ENCODE measurements at regions not wholly inside any gene's neighbourhood (a gene's known extent, or its start where the extent isn't known, plus 50 kb on each side); places are given as distances from the start of the nearest gene placed in this dataset.

DNA sequence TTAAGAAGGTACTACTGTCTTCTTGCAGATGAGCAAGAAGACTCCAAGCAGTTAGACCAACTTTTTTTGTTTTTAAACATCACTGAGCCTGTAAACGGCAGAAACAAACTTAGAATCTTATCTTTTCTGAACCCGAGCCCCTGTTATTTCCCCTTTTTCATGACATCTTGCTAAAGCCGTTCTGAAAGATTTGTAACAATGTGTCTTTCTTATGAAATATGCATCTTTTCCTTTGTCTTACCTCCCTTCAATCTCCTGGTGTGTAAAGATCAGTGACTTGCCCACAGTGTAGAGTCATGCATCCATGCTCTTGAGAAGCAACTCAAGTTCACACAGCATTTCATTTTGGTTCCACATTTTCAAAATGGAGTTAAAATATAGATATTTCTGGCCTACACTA, 288.8 kb upstream of the CELF4 start:
- TF ChIP-seq SIN3A (IDR thresholded peaks at IDR 0.05; ENCODE audit: borderline replicate concordance, insufficient read depth, low read length), result no peak
- no peak for TF ChIP-seq TAF1 (IDR thresholded peaks at IDR 0.05; ENCODE audit: borderline replicate concordance, insufficient read depth, low read length)
- TF ChIP-seq POLR2AphosphoS5 (IDR thresholded peaks at IDR 0.05; ENCODE audit: low read depth, low read length), result no peak
- no peak for TF ChIP-seq REST (IDR thresholded peaks at IDR 0.05; ENCODE audit: insufficient read depth in 1 of 2, low read depth in 2 of 2, low read length in 2 of 2)

Measured in PFSK-1 (cell line).